22Rv1 (cell line): ENCODE measurements at regions not wholly inside any gene's neighbourhood (a gene's known extent, or its start where the extent isn't known, plus 50 kb on each side); places are given as distances from the start of the nearest gene placed in this dataset.

Experiments used
- H3K27ac ChIP-seq: fragments of 450-650 bp; 2 replicates; pipeline ENCODE4 v1.5.1; 2017
- ZFX ChIP-seq: fragments of 450-650 bp; IDR thresholded peaks from 2 replicates; pipeline ENCODE4 v1.6.1; 2017; ENCODE audit warnings: antibody characterized with exemption, borderline replicate concordance
- TF ChIP-seq, protein P1 (sequence below): fragments of 450-650 bp; IDR thresholded peaks from 2 replicates; pipeline ENCODE4 v1.5.1; 2017; ENCODE audit warnings: mild to moderate bottlenecking

DNA sequence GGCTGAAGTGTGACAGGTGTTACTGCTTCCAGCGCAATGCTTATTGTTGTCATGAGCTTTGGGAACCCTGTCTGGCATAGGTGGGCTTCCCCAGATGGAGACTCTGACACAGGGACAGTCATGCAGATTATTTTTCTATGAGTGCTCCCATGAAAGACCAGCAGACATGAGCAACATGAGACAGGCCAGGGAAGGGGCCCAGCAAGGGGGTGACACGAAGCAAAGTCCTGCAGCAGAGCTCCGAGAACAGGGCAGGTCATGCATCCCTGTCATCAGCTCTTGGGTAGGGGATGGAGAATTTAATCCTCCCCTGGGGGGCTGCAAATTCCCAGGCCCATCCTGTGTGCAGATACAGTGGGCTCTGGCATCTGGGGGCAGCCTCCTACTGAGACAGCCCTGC is 77.4 kb downstream of the CTAGE1 start:
- H3K27ac ChIP-seq: no peak overlapping the region
- no peak for TF ChIP-seq ZFX
- TF ChIP-seq, protein P1, sequence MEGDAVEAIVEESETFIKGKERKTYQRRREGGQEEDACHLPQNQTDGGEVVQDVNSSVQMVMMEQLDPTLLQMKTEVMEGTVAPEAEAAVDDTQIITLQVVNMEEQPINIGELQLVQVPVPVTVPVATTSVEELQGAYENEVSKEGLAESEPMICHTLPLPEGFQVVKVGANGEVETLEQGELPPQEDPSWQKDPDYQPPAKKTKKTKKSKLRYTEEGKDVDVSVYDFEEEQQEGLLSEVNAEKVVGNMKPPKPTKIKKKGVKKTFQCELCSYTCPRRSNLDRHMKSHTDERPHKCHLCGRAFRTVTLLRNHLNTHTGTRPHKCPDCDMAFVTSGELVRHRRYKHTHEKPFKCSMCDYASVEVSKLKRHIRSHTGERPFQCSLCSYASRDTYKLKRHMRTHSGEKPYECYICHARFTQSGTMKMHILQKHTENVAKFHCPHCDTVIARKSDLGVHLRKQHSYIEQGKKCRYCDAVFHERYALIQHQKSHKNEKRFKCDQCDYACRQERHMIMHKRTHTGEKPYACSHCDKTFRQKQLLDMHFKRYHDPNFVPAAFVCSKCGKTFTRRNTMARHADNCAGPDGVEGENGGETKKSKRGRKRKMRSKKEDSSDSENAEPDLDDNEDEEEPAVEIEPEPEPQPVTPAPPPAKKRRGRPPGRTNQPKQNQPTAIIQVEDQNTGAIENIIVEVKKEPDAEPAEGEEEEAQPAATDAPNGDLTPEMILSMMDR: no peak

- no peak overlapping the region for H3K27ac ChIP-seq
- TF ChIP-seq, protein P1: no peak
- TF ChIP-seq ZFX: no peak
These were observed 77.8 kb downstream of the CTAGE1 start for GRCh38 chr18:22339913-22340312.

- no peak for TF ChIP-seq ZFX
- TF ChIP-seq, protein P1: no peak
- H3K27ac ChIP-seq: no peak overlapping the region
These were observed 79.9 kb downstream of the CTAGE1 start for GRCh38 chr18:22337833-22338232.

DNA sequence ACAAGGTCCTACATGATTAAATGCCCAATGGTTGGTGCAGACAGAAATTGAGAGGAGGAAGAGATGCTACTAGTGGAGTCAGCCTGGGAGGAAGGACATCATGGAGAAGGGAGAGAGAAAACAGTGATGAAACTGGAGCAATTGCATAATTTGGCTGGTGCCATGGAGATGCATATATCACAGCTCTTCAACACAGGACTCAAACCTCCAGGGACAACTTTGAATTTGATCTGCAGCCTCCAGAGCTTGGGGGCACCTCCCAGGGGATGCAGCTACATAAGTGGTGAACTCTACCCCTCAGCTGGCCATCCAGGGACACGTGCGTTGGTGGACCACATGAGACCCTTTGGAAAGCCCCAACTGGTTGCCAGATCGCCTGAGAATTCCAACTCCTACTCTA is 80.4 kb downstream of the CTAGE1 start:
- H3K27ac ChIP-seq: no peak overlapping the region
- no peak for TF ChIP-seq ZFX
- TF ChIP-seq, protein P1: no peak

DNA sequence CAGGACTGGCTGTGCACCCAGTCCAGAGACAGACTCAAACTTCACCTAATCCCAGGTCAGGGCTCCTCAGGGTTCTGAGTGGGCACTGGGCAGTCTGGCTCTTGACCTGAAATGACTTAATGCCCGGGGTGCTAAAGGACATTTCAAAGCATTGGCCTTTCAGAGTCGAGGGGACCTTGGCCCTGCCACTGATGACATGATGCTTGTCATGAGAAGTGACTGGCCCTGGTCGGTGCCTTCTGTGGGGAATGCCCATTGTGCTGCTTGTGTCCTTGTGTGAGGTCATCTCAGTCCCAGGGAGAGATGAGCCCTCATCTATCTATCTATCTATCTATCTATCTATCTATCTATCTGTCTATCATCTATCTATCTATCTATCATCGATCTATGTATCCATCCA is 81.3 kb downstream of the CTAGE1 start:
- H3K27ac ChIP-seq: no peak overlapping the region
- no peak for TF ChIP-seq ZFX
- TF ChIP-seq, protein P1: no peak

DNA sequence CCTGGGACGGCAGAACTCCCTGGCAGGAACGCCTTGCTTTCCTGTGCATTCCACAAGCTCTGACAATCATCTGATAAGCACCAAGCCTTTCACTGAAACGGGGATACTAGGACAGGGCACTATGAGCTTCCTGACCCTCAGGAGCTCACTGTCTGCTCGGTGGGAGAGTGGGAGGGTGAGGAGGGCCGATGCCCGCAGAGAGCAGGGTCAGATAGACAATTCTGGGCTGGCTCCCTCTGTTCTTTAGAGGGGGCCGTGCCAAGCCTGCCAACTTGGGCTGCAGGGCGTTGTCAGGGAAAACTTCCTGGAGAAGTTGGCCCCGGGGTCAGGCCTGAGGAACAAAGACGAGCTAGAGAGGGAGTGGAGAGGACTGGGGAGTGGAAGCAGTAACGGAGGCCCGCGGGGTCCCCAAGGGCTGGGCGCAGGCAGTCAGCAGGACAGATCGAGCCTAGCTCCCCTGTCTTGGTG is 82.0 kb downstream of the CTAGE1 start:
- TF ChIP-seq, protein P1: no peak
- TF ChIP-seq ZFX: no peak
- no peak overlapping the region for H3K27ac ChIP-seq

DNA sequence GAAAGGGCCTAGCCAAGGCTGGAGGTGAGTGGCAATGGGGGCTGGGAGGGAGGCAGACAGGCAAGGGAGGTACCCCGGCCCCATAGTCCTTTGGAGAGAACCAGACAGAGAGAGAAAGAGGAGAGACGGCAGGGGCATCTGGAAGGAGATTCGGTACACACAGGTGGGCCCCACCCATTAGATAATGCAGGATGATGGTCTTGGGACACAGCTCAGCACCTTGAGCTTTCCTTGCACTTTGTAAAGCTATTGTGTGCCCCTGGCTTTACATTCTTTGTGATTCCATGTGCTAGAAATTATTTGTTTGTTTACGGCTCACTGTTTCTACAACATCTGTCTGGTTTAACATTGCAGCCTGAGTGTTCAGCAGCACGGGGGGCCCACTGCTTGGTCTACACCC is 83.1 kb downstream of the CTAGE1 start:
- H3K27ac ChIP-seq: no peak overlapping the region
- TF ChIP-seq, protein P1: no peak
- no peak for TF ChIP-seq ZFX
